ENCODE measurements at regions not wholly inside any gene's neighbourhood (a gene's known extent, or its start where the extent isn't known, plus 50 kb on each side); places are given as distances from the start of the nearest gene placed in this dataset.

GRCh38 chr5:58286741-58287140 is 173.1 kb downstream of the PLK2 start:
- Mint-ChIP-seq H3K9me3 (no peaks in the 10 kb centered on the region), H3K27me3 (no peaks in the 10 kb centered on the region), H3K4me1 (no peaks in the 10 kb centered on the region), H3K4me3 (no peak overlapping the region), H3K27ac (no peak overlapping the region), H3K36me3 (no peaks in the 10 kb centered on the region)
- no peak overlapping the region for H3K27ac ChIP-seq (ENCODE audit: low read depth, low read length)
- H3K4me1 ChIP-seq (ENCODE audit: insufficient read depth, low read length): no peaks in the 10 kb centered on the region
- no peaks in the 10 kb centered on the region for H3K36me3 ChIP-seq (ENCODE audit: insufficient read depth, low read length)
- no peaks in the 10 kb centered on the region for H3K27me3 ChIP-seq (ENCODE audit: insufficient read depth, low read length, poor library complexity, severe bottlenecking)
- POLR2A ChIA-PET: no interaction called here
- no peaks in the 10 kb centered on the region for H3K9me3 ChIP-seq (ENCODE audit: low read length)
- no peak for DNase-seq
- CTCF ChIA-PET: no interaction called here
- H3K4me3 ChIP-seq (ENCODE audit: low read length): no peak overlapping the region

- H3K9me3 Mint-ChIP-seq: no peaks in the 10 kb centered on the region
- no peaks in the 10 kb centered on the region for H3K9me3 ChIP-seq (ENCODE audit: low read length)
- H3K4me1 Mint-ChIP-seq: no peaks in the 10 kb centered on the region
- H3K27me3 ChIP-seq (ENCODE audit: insufficient read depth, low read length, poor library complexity, severe bottlenecking): no peaks in the 10 kb centered on the region
- ChIA-PET CTCF (no interaction called here), POLR2A (no interaction called here)
- no peaks in the 10 kb centered on the region for H3K36me3 Mint-ChIP-seq
- no peaks in the 10 kb centered on the region for H3K27me3 Mint-ChIP-seq
- H3K4me1 ChIP-seq (ENCODE audit: insufficient read depth, low read length): no peaks in the 10 kb centered on the region
- H3K4me3 Mint-ChIP-seq: no peak overlapping the region
- H3K36me3 ChIP-seq (ENCODE audit: insufficient read depth, low read length): no peaks in the 10 kb centered on the region
- H3K27ac ChIP-seq (ENCODE audit: low read depth, low read length): no peak overlapping the region
- H3K27ac Mint-ChIP-seq: no peak overlapping the region
- DNase-seq: no peak
- H3K4me3 ChIP-seq (ENCODE audit: low read length): no peak overlapping the region
These were observed 174.0 kb downstream of the PLK2 start for GRCh38 chr5:58285900-58286299.

- Histone ChIP-seq H3K4me1 (ENCODE audit: insufficient read depth, low read length) (no peaks in the 10 kb centered on the region), H3K27ac (ENCODE audit: low read depth, low read length) (no peak overlapping the region), H3K27me3 (ENCODE audit: insufficient read depth, low read length, poor library complexity, severe bottlenecking) (no peaks in the 10 kb centered on the region), H3K4me3 (ENCODE audit: low read length) (no peak overlapping the region), H3K36me3 (ENCODE audit: insufficient read depth, low read length) (no peaks in the 10 kb centered on the region), H3K9me3 (ENCODE audit: low read length) (no peaks in the 10 kb centered on the region)
- CTCF ChIA-PET: no interaction called here
- POLR2A ChIA-PET: no interaction called here
- H3K27me3 Mint-ChIP-seq: no peaks in the 10 kb centered on the region
- no peak for DNase-seq
- H3K36me3 Mint-ChIP-seq: no peaks in the 10 kb centered on the region
- no peak overlapping the region for H3K4me3 Mint-ChIP-seq
- no peaks in the 10 kb centered on the region for H3K9me3 Mint-ChIP-seq
- no peak overlapping the region for H3K27ac Mint-ChIP-seq
- no peaks in the 10 kb centered on the region for H3K4me1 Mint-ChIP-seq
These were observed 175.0 kb downstream of the PLK2 start for GRCh38 chr5:58284886-58285285.

- Histone ChIP-seq H3K27ac (ENCODE audit: low read depth, low read length) (no peak overlapping the region), H3K4me3 (ENCODE audit: low read length) (no peak overlapping the region), H3K4me1 (ENCODE audit: insufficient read depth, low read length) (no peaks in the 10 kb centered on the region), H3K27me3 (ENCODE audit: insufficient read depth, low read length, poor library complexity, severe bottlenecking) (no peaks in the 10 kb centered on the region), H3K36me3 (ENCODE audit: insufficient read depth, low read length) (no peaks in the 10 kb centered on the region), H3K9me3 (ENCODE audit: low read length) (no peaks in the 10 kb centered on the region)
- Mint-ChIP-seq H3K27me3 (peaks cover 0 to 2% of the 10 kb centered on the region in 2 donors), H3K9me3 (no peaks in the 10 kb centered on the region), H3K36me3 (no peaks in the 10 kb centered on the region), H3K27ac (no peak overlapping the region), H3K4me3 (no peak overlapping the region), H3K4me1 (no peaks in the 10 kb centered on the region)
- ChIA-PET POLR2A (no interaction called here), CTCF (no interaction called here)
- DNase-seq: no peak
These were observed 178.7 kb downstream of the PLK2 start for GRCh38 chr5:58281189-58281588.

GRCh38 chr5:58279259-58279658 is 180.6 kb downstream of the PLK2 start:
- no peaks in the 10 kb centered on the region for H3K9me3 ChIP-seq (ENCODE audit: low read length)
- H3K27me3 Mint-ChIP-seq: peaks cover 0 to 2% of the 10 kb centered on the region in 2 donors
- no peaks in the 10 kb centered on the region for H3K9me3 Mint-ChIP-seq

GRCh38 chr5:58276431-58276830 is 183.5 kb downstream of the PLK2 start:
- Mint-ChIP-seq H3K9me3 (no peaks in the 10 kb centered on the region), H3K36me3 (no peaks in the 10 kb centered on the region), H3K4me3 (no peak overlapping the region), H3K27me3 (peaks cover 0 to 2% of the 10 kb centered on the region in 2 donors), H3K4me1 (no peaks in the 10 kb centered on the region), H3K27ac (no peak overlapping the region)
- H3K36me3 ChIP-seq (ENCODE audit: insufficient read depth, low read length): no peaks in the 10 kb centered on the region
- CTCF ChIA-PET: no interaction called here
- no peak overlapping the region for H3K4me3 ChIP-seq (ENCODE audit: low read length)
- POLR2A ChIA-PET: no interaction called here
- no peaks in the 10 kb centered on the region for H3K9me3 ChIP-seq (ENCODE audit: low read length)
- H3K27ac ChIP-seq (ENCODE audit: low read depth, low read length): no peak overlapping the region
- H3K4me1 ChIP-seq (ENCODE audit: insufficient read depth, low read length): no peaks in the 10 kb centered on the region
- no peaks in the 10 kb centered on the region for H3K27me3 ChIP-seq (ENCODE audit: insufficient read depth, low read length, poor library complexity, severe bottlenecking)
- DNase-seq: no peak

More at GRCh38 chr5:58279259-58279658, 180.6 kb downstream of the PLK2 start:
- H3K27ac ChIP-seq (ENCODE audit: low read depth, low read length): no peak overlapping the region
- Mint-ChIP-seq H3K4me3 (no peak overlapping the region), H3K36me3 (no peaks in the 10 kb centered on the region), H3K27ac (no peak overlapping the region), H3K4me1 (no peaks in the 10 kb centered on the region)
- no peaks in the 10 kb centered on the region for H3K36me3 ChIP-seq (ENCODE audit: insufficient read depth, low read length)
- H3K4me1 ChIP-seq (ENCODE audit: insufficient read depth, low read length): no peaks in the 10 kb centered on the region
- POLR2A ChIA-PET: no interaction called here
- CTCF ChIA-PET: no interaction called here
- H3K27me3 ChIP-seq (ENCODE audit: insufficient read depth, low read length, poor library complexity, severe bottlenecking): no peaks in the 10 kb centered on the region
- DNase-seq: no peak
- H3K4me3 ChIP-seq (ENCODE audit: low read length): no peak overlapping the region

GRCh38 chr5:58275516-58275915 is 184.4 kb downstream of the PLK2 start:
- no peak overlapping the region for H3K4me3 ChIP-seq (ENCODE audit: low read length)
- H3K4me3 Mint-ChIP-seq: no peak overlapping the region
- no peak for DNase-seq
- no peaks in the 10 kb centered on the region for H3K4me1 ChIP-seq (ENCODE audit: insufficient read depth, low read length)
- H3K36me3 Mint-ChIP-seq: no peaks in the 10 kb centered on the region
- H3K27ac ChIP-seq (ENCODE audit: low read depth, low read length): no peak overlapping the region
- no peaks in the 10 kb centered on the region for H3K9me3 Mint-ChIP-seq
- ChIA-PET CTCF (no interaction called here), POLR2A (no interaction called here)
- H3K36me3 ChIP-seq (ENCODE audit: insufficient read depth, low read length): no peaks in the 10 kb centered on the region
- H3K27ac Mint-ChIP-seq: no peak overlapping the region
- peaks cover 0 to 2% of the 10 kb centered on the region in 2 donors for H3K27me3 Mint-ChIP-seq
- H3K4me1 Mint-ChIP-seq: no peaks in the 10 kb centered on the region
- no peaks in the 10 kb centered on the region for H3K27me3 ChIP-seq (ENCODE audit: insufficient read depth, low read length, poor library complexity, severe bottlenecking)
- no peaks in the 10 kb centered on the region for H3K9me3 ChIP-seq (ENCODE audit: low read length)

GRCh38 chr5:58274191-58274590 is 185.7 kb downstream of the PLK2 start:
- POLR2A ChIA-PET: no interaction called here
- no peak for DNase-seq
- Mint-ChIP-seq H3K36me3 (no peaks in the 10 kb centered on the region), H3K4me3 (no peak overlapping the region), H3K27me3 (peaks cover 0 to 2% of the 10 kb centered on the region in 2 donors), H3K9me3 (no peaks in the 10 kb centered on the region), H3K4me1 (no peaks in the 10 kb centered on the region), H3K27ac (no peak overlapping the region)
- H3K36me3 ChIP-seq (ENCODE audit: insufficient read depth, low read length): no peaks in the 10 kb centered on the region
- CTCF ChIA-PET: no interaction called here
- H3K27ac ChIP-seq (ENCODE audit: low read depth, low read length): no peak overlapping the region
- H3K4me3 ChIP-seq (ENCODE audit: low read length): no peak overlapping the region
- no peaks in the 10 kb centered on the region for H3K9me3 ChIP-seq (ENCODE audit: low read length)
- no peaks in the 10 kb centered on the region for H3K4me1 ChIP-seq (ENCODE audit: insufficient read depth, low read length)
- H3K27me3 ChIP-seq (ENCODE audit: insufficient read depth, low read length, poor library complexity, severe bottlenecking): no peaks in the 10 kb centered on the region

- no peak overlapping the region for H3K27ac ChIP-seq (ENCODE audit: low read depth, low read length)
- H3K4me1 ChIP-seq (ENCODE audit: insufficient read depth, low read length): no peaks in the 10 kb centered on the region
- peaks cover 0 to 2% of the 10 kb centered on the region in 2 donors for H3K27me3 Mint-ChIP-seq
- H3K9me3 Mint-ChIP-seq: no peaks in the 10 kb centered on the region
- no peaks in the 10 kb centered on the region for H3K36me3 ChIP-seq (ENCODE audit: insufficient read depth, low read length)
- no peak overlapping the region for H3K4me3 ChIP-seq (ENCODE audit: low read length)
- no peaks in the 10 kb centered on the region for H3K4me1 Mint-ChIP-seq
- H3K36me3 Mint-ChIP-seq: no peaks in the 10 kb centered on the region
- no peak overlapping the region for H3K4me3 Mint-ChIP-seq
- H3K27me3 ChIP-seq (ENCODE audit: insufficient read depth, low read length, poor library complexity, severe bottlenecking): no peaks in the 10 kb centered on the region
- H3K9me3 ChIP-seq (ENCODE audit: low read length): no peaks in the 10 kb centered on the region
- no peak for DNase-seq
- ChIA-PET CTCF (no interaction called here), POLR2A (no interaction called here)
- no peak overlapping the region for H3K27ac Mint-ChIP-seq
These were observed 186.2 kb downstream of the PLK2 start for GRCh38 chr5:58273711-58274110.

All from CD8-positive, alpha-beta memory T cell (primary cell).